Ishikawa (cell line): ENCODE measurements at regions not wholly inside any gene's neighbourhood (a gene's known extent, or its start where the extent isn't known, plus 50 kb on each side); places are given as distances from the start of the nearest gene placed in this dataset.

Experiments used
- FOXM1 ChIP-seq: IDR thresholded peaks from 2 replicates; pipeline ENCODE4 v1.6.1; 2012; ENCODE audit warnings: low read depth, borderline replicate concordance
- MAX ChIP-seq: IDR thresholded peaks from 2 replicates; pipeline ENCODE4 v1.6.1; 2012
- RAD21 ChIP-seq: IDR thresholded peaks from 2 replicates; pipeline ENCODE4 v1.6.1; 2012; ENCODE audit warnings: low read depth
- REST ChIP-seq: IDR thresholded peaks from 2 replicates; pipeline ENCODE4 v1.6.1; 2012; ENCODE audit warnings: low read depth, mild to moderate bottlenecking
- TAF1 ChIP-seq: IDR thresholded peaks from 2 replicates; pipeline ENCODE4 v1.6.1; 2012; ENCODE audit warnings: low read depth, mild to moderate bottlenecking
- USF1 ChIP-seq: IDR thresholded peaks from 2 replicates; pipeline ENCODE4 v1.6.1; 2012

DNA sequence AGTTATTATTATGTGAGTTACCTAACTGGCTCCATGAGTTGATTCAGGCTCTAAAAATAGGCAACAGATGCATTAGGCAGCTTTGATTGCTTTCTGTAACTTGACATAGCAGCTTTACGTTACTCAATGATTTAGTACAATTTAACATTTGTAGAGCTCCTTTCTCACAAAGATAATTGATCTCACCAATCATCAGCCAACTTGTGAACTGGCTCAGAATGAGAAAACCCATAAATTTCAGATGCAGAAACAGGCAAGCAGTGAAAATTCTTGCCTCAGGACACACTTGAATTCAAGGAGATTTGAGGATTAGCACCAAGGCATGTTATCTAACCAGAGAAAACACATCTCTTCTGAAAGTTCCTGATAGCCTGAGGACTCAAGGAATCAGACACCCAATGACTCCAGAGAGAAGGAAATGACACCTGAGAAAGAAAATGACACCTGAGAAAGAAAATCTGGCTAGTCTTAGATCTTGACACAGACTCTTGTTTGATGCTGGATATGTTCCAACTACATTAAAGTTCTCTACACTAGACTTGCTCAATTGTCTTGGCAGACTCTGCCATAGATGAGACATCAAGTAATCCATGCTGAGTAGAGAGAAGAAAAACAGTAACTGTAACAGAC, 315.1 kb upstream of the CBLB start:
- TF ChIP-seq REST (no peak), TAF1 (no peak), FOXM1 (no peak), USF1 (no peak), MAX (no peak), RAD21 (no peak)
